ENCODE measurements at regions not wholly inside any gene's neighbourhood (a gene's known extent, or its start where the extent isn't known, plus 50 kb on each side); places are given as distances from the start of the nearest gene placed in this dataset.
"Not testable (repeated sequence)": the region's sequence is repeated elsewhere in the genome, so short reads cannot be mapped to it uniquely, and the experiment has no call there.

DNA sequence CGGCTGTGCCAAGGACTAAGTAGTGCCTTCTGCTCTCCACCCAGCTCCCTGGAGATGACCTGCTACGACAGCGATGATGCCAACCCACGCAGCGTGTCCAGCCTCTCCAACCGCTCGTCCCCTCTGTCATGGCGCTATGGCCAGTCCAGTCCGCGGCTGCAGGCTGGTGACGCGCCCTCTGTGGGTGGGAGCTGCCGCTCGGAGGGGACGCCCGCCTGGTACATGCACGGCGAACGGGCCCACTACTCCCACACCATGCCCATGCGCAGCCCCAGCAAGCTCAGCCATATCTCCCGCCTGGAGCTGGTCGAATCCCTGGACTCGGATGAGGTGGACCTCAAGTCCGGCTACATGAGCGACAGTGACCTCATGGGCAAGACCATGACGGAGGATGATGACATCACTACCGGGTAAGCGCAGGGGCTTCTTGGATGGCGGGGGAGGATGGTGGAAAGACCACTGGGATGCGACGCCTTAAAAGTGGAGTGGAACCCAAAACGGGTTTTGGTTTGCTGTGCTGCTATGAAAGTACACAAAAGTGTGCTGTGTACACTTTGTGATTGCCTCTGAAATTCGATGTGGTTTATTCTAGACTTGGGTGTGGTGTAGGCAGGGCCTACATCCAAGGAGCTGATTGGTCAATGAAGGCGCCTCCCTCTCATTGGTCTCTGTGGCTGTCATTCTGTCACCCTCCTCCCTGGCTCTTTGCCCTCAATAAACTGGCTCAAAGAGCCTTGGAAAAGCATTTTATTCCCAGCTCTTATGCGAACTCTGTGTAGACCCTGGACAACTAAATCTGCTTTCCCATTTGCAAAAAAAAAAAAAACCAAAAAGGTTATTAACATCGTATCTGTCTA lies 110.4 kb upstream of the IPO9 start:
- DNase-seq (ENCODE audit: insufficient read length, low spot score) (no peak), FAIRE-seq (no peak)

DNA sequence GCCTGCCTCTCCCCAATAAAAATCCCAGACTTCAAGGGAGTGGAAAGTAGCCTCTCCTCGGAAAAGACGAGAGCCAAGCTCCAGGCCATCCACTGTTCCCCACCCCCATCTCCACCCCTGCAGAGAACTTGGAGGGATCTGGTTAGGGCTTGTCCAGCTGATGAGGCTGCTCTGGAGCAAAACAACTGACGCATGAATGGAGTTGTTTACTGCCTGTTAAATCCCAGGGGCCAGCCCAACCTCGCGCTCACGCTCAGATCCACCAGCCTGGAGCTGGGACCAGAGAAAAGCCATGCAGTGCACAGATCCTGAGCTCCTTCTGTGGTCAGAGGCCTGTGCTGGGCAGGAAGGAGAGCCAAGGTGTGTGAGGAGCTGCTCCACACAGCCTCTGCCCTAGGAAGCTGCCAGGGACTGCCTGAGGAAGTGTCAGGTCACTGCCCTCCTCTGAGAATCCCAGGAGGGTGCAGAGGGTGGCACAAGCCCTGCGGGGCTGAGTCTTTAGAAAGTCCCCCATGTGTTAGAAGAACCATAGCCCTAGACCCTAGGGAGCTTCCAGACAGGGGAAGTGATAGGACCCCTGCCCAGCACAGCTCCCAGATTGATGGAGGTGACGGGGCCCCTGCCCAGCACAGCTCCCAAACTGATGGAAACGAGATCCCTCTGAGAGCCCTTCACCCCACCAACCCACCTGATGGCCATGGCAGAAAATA lies 109.0 kb upstream of the IPO9 start:
- no peak for FAIRE-seq
- DNase-seq (ENCODE audit: insufficient read length, low spot score) = no peak

DNA sequence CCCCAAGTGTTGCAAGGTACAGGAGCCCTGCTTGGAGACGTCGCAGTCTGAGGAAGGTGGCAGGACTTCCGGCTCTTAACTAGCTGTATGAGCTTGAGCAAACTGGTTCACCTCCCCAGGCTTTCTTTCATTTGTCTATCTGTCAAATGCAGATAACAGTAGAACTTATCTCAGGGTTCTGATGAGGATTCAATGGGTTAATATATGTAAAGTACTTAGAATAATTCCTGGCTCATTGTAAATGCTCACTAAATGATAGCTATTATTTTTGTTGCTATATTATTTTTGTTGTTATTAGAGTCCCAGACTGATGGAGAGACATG lies 108.5 kb upstream of the IPO9 start:
- FAIRE-seq = no peak
- no peak for DNase-seq (ENCODE audit: insufficient read length, low spot score)

DNA sequence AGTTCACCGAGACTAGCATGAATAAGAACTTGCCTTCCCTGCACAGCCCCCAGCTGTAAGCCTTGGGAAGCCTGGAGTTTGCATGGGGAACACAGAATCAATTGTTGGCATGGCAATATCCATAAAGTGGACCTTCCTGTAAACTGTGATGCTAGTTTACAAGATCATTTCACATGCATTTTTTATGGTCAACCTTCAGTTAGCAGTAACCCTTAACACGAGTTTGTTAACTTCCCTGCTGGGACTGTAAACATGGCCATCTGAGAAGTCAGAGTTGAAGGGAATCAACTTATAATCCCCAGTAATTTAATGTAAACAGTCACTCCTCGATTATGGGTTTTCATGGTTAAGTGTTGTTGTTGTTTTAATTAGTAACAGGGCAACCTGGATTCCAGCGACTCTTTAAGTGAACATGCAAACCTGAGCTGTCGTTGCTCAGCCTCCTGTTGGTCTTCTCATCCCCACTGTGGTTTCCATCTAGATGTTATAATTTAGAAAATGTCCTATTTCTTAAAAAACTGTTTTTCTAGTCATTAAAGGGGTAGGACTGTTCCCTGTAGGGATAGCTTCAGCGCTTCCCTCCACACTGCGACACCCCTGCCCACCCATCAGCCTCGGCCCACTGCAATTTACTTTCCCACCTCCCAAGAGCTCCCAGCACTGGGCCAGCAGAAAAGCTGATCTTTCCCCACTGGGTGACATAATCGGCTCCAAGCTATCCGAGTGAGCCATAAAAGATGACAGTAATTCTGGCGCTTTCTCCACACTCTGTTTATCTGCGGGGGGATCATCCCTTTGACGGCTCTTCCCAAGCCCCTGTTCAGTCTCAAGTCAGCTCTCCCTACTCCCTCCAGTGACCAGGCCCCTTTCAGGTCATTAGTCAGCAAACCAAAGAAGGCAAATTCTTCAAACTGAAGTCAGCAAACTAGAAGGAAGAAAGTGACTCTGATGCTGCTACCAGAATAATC lies 107.6 kb upstream of the IPO9 start:
- no peak for DNase-seq (ENCODE audit: insufficient read length, low spot score)
- no peak for FAIRE-seq

DNA sequence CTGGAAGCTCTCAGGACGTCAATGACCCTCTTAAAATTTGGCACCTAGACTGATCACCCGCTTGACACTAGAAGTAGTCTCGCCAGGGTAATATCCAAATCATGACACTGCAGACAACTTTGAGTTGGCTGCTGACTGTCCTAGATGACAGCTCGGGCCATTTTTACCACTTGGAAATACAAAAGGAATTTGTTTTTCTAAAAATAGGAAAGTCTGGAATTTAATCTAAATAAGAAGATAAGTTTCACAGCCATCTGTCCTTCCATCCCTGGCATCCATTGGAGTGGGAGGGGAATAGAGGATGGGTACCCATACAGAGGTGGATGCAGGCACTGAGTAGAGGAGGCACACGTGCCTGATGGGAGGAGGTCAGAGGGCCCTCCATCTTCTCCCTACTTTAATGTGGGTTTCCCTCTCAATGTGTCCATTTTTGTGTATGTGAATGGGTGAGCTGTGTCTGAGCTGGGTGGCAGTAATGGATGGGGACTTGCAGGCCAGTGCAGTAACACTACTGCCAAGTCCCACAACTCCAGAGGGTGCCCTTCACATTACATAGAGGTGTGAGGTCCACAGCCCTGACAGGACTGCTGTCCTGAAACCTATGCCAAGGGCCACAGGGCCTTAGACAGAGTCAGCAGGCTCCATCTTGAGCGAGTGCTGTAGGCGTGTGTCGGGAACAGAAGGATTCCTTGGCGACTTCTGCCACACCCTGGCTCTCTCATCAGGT lies 104.8 kb upstream of the IPO9 start:
- no peak for DNase-seq (ENCODE audit: insufficient read length, low spot score)
- no peak for FAIRE-seq

DNA sequence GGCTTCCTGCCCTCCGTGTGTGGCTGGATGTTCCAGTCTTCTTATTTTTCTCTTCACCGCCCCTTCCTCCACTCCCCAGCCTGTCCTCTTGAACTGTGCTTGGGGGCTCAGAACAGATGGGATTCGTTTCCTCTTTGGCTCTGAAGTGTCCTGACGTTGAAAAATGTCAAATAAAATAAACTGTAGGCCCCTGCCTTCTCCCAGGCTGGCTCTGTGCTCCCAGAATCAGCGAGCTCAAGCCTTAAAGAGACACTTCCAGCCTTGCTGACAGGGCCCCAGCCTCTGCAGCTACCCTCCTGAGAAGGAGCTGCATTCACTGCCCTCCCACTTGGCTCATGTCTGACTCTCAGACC lies 104.2 kb upstream of the IPO9 start:
- FAIRE-seq = no peak
- DNase-seq (ENCODE audit: insufficient read length, low spot score) = no peak

DNA sequence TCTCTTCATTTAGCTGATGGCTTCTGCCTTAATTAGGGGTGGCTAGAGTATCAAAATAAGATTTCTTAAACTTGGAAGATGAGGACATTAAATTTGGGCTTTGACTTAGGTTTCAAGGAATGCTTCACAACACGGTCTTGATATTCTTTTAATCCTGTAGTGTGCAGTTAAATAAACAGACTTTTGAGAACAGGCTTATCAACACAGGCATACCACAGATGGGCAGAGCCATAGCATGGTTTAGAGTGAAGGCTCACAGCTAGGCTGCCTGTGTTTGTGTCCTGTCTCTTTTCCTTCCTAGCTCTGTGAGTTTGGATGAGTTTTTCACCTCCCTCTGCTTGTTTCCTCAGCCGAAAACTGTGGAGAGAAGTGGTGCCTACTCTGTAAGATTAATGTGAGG lies 102.3 kb upstream of the IPO9 start:
- FAIRE-seq = no peak

DNA sequence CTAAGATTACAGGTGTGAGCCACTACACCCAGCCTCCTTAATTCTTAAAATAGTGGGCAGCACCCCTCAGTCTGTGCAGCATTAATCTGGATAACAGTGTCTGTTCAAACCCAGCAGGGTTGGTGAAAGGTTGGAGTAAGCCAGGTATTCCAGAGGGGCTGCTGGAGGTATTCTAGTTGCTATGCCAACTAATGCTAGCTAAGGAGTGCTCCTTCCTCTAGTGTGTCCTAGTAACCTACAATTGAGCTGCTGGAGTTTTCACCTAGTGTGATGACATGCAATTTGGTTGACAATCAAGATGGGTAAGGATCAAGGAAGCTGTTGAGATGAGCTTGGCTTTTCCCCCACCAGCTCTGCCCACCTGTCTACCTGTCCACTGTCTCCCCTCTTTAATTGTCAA lies 100.2 kb upstream of the IPO9 start:
- FAIRE-seq = no peak
- no peak for DNase-seq (ENCODE audit: insufficient read length, low spot score)

More for the DNA sequence above, 102.3 kb upstream of the IPO9 start:
- no peak for DNase-seq (ENCODE audit: insufficient read length, low spot score)

DNA sequence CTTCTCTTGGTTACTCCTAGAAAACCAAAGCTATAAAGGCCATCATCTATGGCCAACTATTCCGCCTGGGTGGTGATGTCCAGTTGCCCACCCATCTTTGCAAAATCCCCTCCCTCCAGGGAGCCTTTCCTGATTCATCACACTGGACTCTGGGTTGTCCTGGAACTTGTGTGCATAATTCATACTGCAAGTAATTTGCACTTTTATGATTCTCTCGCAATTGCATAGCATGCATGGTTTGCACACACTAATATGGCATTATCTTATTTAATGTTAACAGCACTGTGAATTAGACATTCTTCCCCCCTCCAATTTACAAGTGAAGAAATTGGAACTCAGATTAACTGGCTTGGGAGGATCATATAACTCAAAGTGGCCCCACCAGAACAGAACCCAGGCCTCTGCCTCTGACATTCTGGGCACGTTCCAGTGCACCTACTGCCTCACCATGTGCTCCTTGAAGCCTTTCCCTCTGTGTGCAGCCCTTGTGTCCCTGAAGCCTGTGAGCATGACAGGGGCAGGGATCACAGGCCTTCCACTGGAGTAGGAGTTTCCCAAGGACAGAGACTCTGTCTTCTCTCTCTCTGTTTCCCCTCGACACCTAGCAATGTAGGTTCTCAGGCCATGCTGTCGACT lies 98.9 kb upstream of the IPO9 start:
- DNase-seq (ENCODE audit: insufficient read length, low spot score) = no peak
- no peak for FAIRE-seq

DNA sequence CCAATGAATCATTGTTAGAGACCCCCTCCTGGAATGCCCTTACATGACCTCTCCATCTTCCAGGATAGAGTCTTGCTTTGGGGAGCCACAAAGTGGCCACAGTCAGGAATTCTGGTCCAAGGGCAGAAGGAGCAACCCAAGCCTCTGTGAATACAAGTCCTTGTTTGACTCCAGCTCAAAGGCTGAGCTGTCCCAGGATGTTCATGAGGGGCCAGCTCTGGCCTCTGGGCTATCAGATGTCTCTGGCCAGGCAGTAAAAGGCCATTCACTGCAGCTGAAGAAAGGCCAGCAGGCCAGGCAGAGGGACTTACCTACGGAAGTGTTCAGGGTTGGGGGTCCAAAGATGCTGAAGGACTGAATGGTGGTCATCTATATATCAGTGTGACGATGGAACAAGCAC lies 98.3 kb upstream of the IPO9 start:
- no peak for DNase-seq (ENCODE audit: insufficient read length, low spot score)
- no peak for FAIRE-seq

DNA sequence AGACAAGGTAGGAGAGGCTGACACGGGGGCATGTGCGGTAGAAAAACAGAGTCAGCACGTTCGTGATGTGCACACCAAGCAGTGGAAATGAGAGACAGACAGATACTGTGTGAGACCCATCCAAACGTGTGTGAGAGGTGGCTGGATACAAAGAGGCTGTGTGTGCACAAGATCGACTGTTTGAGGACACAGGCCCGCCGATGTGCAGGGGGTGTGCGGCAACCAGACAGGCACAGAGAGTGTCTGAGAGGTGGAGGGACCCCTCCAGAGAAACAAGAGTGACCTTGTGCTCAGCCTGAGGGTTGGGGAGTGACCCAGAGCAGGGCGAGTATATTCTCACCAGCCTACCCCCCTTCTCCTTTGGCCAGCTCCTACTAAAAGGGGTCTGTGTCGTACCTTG lies 97.8 kb upstream of the IPO9 start:
- no peak for DNase-seq (ENCODE audit: insufficient read length, low spot score)
- FAIRE-seq = no peak

DNA sequence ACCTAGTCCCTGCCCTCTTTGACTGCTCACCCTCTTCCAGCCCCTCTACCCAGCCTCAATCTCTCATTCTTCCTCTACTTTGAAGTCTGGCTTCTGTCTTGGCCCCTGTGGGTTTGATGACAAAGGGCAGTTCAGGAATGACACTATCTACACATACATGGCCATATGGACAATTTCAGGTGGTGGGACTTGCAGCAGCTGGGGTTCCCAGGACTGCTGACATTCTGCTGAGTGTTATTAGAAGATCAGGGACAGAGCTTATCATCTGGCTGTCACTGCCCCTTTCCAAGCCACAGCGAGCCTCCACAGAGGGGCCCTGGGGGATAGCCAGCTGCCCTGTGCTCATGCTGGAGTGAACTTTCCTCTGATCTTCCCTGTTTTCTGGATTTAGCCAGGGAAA lies 97.4 kb upstream of the IPO9 start:
- FAIRE-seq = no peak

DNA sequence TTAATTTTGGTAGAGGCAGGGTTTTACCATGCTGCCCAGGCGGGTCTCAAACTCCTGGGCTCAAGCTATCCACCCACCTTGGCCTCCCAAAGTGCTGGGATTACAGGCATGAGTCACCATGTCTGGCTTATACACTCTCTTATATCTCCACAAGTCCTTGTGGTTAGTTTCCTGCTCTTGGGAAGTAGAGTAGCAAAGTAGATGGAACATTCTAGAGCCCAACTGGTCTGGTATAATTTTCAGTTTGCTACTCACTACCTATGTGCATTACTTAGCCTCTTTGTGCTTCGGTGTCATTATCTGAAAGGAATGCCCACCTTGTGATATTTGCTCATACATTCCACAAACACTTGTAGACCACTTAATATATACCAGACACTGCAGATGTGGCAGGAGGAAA lies 96.6 kb upstream of the IPO9 start:
- FAIRE-seq = no peak
- DNase-seq (ENCODE audit: insufficient read length, low spot score) = no peak

More for the DNA sequence above, 97.4 kb upstream of the IPO9 start:
- no peak for DNase-seq (ENCODE audit: insufficient read length, low spot score)

DNA sequence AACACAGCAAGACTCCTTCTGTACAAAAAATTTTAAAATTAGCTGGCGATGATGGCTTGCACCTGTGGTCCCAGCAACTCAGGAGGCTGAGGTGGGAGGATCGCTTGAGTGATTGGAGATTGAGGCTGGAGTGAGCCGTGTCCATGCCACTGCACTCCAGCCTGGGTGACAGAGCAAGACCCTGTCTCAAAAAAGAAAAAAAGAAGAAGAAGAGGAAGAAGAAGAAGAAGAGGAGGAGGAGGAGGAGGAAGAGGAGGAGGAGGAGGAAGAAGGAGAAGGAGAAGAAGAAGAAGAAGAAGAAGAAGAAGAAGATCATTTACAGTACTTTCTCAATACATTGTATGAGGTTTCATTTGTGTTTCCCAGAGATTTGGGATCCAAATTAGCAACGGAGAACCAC lies 94.7 kb upstream of the IPO9 start:
- not testable (repeated sequence) for FAIRE-seq; DNase-seq (ENCODE audit: insufficient read length, low spot score)

DNA sequence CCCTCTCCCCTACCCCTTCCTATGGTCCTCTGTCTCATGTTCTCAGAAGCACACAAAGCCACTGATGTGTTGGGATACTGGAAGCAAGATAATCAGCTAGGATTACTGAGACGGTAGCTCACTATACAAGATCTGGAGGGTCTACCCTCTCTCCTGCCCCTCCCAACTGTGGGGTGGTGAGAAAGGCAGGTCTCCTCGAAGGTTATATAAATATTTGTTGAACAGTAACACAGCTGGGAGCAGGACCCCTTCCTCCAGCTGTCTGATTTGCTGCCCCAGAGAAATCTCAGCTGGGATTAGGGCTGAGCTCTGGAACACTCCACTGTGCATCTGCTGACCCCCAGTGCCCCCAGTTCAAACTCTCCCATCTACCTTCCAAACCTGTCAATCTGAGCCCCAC lies 94.2 kb upstream of the IPO9 start:
- no peak for DNase-seq (ENCODE audit: insufficient read length, low spot score)
- no peak for FAIRE-seq

DNA sequence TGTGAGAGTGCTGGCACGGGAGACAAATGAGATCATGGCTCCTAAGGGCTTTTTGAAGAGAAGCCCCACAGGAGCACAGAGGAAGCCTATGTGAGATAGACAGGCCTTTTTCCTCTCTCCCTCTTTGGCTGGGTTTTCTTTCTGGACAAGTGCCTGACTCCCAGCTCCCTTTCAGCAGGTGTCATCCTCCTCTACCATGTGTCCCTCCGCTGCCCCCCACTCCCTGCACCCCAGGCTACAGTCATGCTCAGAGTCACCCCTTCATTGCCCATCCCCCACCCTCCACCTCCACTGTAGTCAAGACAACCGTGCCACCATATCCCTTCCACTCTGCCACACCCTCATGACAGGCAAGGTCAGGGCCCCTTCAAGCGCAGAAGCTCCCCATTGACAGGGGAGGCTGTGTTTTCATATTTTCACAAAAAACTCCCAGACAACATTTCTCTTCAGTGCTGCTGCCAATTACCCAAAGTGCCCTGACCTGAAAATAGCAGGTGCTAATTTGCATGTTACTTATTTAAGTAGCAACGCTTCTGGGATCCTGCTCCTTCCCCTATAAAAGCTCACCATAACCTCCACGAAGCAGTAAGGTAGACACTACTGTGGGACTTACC lies 92.1 kb upstream of the IPO9 start:
- FAIRE-seq = no peak
- DNase-seq (ENCODE audit: insufficient read length, low spot score) = no peak

DNA sequence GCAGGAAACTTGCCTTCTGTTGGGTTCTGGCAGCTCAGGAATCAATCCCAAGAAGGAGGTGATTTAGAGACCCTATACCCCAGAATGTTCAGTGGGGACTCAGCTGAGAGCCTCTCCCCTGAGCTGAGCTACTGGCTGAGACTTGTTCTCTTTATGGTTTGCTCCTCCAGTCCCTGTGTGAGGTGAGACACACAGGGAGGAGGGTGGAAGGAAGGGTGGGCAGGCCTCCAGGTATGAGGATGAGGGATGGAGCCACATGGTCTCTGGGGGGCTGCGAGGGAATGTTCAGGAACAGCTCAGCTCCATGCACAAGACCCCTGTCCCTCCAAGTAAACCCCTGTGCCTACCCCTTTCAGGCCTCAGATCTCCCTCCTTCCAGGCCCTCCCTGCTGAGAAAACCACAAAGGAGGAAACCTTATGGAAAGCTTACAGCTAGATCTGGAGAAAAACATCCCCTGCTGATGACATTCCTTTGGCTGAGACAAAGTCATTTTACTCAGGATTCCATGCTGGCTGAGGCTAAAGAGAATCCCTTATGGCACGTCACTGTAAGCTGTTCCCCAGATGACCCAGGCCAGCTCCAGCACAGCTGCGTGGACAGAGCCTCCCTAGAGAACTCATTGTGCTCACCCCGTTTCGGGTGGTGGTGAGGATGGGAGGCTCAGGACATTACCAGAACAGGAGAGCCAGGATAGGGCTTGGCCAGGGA lies 91.5 kb upstream of the IPO9 start:
- no peak for FAIRE-seq
- no peak for DNase-seq (ENCODE audit: insufficient read length, low spot score)

DNA sequence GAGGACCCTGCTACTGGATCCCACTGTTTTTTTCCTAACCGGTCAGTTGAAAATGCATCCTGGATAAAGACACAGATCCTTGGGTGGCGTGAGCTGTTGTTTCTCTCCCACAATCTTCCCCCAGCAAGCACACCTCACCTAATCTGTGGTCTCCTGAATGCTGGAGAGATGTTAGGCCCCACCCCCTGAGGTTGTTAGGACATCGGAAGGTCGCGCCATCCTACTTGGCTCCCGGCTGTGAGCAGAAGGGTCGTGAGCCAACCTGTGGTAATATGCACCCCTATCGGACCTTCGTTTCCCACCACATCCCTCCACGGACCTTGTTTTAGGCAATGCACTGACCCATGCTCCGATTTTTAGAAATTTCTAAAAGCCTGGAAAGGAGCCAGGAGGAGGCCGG lies 89.9 kb upstream of the IPO9 start:
- DNase-seq (ENCODE audit: insufficient read length, low spot score) (no peak), FAIRE-seq (no peak)

DNA sequence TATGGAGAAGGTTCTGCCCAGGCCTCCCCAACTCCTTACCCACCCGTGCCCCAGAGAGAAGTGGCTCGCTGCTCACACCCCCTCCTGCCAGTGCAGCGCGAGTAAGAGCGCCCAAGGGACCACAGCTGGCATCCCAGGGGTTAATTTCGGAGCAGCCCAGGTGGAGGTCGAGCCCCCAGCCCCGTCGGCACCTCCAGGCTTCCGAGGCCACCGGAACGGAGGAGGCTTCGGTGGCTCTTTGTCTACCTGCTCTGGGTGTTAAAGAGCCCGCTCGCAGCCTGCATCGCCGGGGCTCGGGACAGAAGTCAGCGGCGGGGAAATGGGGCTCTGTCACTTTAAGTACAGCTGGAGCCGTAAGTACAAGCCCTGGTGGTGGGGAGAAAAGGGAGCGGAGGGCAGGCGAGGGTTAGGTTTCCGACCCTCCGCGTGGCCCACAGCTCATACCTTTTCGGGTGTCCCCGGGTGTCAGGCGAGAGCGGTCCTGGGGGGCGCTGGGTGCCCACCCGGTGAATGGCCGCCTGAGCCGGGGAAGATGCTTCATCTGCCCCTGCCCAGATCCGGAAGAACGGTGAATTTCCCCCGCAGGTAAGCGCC lies 89.4 kb upstream of the IPO9 start:
- no peak for FAIRE-seq
- DNase-seq (ENCODE audit: insufficient read length, low spot score) = no peak

Measured in GM19239 (cell line).